GM10266 (cell line): ENCODE measurements at regions not wholly inside any gene's neighbourhood (a gene's known extent, or its start where the extent isn't known, plus 50 kb on each side); places are given as distances from the start of the nearest gene placed in this dataset.

ENCODE experiments used
- DNase-seq: peaks from one replicate; pipeline ENCODE4 v3.0.0; 2012; ENCODE audit errors: extremely low spot score
- TF ChIP-seq, protein P1 (sequence below): IDR thresholded peaks from 2 replicates; pipeline ENCODE4 v1.5.1; 2012; ENCODE audit warnings: mild to moderate bottlenecking, low read depth; ENCODE audit not compliant: control insufficient read depth, insufficient read depth; ENCODE audit errors: missing control alignments

- no peak for DNase-seq
- TF ChIP-seq, protein P1, sequence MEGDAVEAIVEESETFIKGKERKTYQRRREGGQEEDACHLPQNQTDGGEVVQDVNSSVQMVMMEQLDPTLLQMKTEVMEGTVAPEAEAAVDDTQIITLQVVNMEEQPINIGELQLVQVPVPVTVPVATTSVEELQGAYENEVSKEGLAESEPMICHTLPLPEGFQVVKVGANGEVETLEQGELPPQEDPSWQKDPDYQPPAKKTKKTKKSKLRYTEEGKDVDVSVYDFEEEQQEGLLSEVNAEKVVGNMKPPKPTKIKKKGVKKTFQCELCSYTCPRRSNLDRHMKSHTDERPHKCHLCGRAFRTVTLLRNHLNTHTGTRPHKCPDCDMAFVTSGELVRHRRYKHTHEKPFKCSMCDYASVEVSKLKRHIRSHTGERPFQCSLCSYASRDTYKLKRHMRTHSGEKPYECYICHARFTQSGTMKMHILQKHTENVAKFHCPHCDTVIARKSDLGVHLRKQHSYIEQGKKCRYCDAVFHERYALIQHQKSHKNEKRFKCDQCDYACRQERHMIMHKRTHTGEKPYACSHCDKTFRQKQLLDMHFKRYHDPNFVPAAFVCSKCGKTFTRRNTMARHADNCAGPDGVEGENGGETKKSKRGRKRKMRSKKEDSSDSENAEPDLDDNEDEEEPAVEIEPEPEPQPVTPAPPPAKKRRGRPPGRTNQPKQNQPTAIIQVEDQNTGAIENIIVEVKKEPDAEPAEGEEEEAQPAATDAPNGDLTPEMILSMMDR, result no peak
Measured at GRCh38 chr3:194758716-194759115, 73.0 kb downstream of the FAM43A start.

DNA sequence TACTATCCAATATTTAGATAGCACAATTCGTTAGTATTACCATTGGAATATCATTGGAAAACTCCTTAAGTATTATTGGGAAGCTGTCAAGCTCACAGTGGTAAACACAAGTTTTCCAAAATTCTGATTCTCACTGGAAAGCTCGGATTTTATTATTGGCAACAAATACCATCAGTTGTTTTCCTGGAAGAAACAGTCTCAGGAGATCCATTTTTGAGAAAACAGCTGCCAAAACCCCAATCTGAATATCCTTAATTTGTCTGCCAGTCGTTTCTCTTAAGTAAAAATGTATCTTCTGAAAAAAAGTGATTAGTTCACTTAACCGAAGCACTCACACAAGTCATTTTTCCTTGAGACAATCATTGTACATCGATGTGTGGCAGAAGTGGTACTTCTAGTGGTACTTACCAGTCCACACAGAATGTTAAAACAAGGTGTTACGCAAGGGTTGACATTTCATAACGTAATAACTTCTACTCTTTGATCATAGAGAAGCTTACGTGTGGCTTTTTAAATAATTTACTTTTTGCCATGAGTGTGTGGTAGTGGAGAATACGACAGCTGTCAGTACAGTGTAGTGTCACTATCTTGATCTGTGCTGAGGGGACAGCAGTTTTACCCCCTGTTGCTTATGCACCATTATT is 74.9 kb downstream of the FAM43A start:
- no peak for DNase-seq
- TF ChIP-seq, protein P1, result no peak

DNA sequence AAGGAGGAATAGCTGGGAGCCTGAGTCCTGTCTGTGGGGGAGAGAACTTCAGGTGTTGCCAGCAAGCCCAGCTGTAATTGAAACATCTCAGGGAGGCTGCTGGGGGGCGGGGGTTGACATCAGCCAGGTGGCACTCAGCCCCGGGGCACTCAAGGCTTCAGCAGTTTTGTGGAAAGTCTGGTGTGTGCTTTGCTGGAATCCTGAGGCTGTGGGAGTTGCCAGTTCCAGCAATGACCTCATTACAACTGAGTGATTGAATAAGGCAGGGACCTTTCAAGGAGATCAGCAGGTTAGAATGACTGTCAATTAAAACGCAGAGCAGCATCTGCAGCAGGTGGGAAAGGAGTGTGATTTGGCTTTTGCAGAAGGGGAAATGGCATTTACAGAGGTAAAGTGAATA is 75.7 kb downstream of the FAM43A start:
- DNase-seq, result no peak
- TF ChIP-seq, protein P1, result no peak

- DNase-seq, result no peak
- TF ChIP-seq, protein P1, result no peak
Measured at GRCh38 chr3:194766845-194767244, 81.2 kb downstream of the FAM43A start.

DNA sequence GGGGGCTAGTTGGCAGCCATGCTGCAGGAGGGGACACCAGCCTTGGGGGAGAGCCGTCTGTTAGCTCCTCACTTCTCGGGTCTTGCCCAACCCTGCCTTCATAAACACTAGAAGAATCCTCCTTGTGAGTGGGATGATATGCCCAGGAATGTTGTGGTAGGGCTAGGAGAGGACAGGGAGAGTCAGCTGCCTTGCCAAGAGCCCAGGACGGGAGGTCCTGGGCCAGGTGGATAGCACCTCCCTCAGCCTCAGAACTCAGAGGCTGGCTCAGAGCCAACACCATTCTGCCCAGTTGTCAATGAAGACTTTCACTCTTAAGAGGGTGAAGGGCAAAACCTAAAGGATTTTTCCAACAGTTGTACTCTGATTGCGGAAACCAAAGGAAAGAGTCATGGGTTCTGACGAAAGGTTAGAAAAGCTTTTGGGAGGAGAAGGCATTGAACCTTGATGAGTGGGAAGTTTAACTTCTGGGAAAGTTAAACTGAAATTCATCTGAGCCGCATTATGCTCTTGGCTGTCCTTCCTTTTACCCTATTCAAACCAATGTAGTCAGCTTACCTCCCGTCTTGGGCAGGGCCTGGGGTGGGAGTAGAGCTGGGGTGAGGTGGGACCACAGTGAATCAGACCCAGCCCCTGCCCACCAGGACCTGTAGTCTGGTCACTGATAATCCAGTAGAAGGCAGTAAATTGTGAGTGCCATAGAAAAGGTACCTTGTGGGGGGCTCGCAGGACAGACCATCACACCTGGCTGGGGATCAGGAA is 81.9 kb downstream of the FAM43A start:
- TF ChIP-seq, protein P1, result no peak

DNA sequence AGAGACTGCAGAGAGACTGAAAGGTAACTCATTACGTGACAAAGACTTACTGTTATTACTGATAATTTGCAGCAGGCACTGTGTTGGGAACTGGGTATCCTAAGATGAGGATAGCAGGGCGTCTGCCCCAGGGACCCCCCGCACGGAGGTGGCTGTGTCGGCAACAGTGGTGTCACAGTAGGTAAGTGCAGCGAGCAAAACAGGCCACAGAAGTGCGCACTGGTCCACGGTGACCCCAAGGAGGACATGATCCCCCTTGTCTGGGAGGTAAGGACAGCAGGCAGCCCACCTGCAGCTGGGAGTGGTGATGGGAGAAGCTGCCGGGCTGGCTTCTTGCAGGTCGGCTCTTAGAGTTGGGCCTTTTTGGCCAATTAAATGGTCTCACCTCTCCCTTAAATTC is 82.9 kb downstream of the FAM43A start:
- TF ChIP-seq, protein P1, result no peak
- DNase-seq, result no peak

More for the DNA sequence above, 81.9 kb downstream of the FAM43A start:
- DNase-seq, result no peak
